NCI-H2029 treated with DMSO at 0.1 percent for 48 hours (cell line): ENCODE measurements at regions not wholly inside any gene's neighbourhood (a gene's known extent, or its start where the extent isn't known, plus 50 kb on each side); places are given as distances from the start of the nearest gene placed in this dataset.

Experiments used
- DNase-seq: peaks from one replicate; lab custom pipeline; 2025; lab: John Stamatoyannopoulos, UW

DNA sequence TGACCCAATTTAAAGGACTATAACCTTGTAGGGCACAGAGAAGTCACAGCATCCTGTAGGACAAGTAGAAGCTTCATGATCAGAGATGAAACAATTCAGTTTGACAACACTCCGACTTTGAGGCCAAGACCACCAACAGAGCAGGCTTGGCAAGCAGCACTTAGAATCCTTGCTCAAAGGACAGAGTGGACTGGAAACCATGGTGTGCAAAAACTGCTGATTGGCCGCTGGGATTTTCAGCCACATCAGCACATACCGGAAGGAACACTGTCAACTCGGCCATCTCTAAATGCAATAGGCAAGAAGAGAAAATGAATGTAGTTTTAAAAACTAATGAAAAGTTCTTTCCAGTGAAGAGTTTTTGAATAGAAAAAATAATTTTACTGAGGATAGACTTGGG lies 92.0 kb upstream of the PRMT6 start:
- DNase-seq, result no peak

DNA sequence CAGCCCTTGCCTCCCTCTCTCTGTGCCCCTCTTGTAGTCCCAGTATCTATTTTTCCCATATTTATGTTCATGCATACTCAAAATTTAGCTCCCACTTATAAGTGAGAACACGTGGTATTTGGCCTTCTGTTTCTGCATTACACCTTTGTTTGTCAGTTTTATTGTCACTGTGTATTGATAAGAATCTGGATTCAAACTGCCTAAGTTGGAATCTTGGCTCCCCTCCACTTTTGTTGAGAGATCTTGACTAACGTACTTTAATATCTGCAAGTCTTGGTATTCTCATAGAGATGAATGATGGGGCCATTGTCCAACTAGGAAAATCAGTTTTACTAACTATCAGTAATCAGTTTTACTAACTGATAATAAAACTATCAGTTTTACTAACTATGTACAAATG lies 87.8 kb upstream of the PRMT6 start:
- DNase-seq, result no peak

DNA sequence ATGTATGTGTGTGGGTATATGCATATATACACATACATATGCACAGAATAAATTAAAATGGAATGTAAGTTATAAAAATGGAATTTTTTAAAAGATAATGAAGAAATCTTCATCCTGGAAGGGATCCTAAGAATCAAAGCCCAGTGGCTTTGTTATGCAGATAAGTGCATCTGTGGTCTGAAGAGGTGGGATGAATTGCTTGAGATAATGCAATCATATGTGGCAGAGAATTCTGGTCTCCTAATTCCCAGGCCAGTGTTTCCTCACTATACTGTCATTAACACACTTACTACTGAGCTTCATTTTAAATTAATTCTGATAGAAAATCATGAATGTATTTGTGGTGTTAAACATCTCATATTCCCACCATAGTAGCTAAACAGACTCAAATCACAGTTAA lies 86.7 kb upstream of the PRMT6 start:
- DNase-seq, result no peak

DNA sequence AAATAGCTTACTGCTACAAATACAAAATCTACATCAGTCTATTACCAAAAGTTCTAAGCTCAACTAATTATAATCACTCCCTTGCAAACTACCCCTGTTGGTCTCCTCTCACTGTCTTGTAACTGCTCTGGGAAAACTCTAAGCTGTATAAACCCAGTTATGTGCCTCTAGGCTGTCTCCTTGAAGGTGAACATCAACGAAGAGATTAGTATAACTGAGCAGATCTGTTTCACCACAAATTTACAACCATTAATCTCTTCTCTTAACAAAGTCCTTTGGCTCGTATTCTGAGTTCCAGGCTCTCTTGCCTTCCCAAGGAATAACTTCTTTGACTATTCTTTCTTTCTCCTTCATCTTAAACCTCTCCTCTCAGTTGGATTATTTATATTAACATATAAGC lies 84.4 kb upstream of the PRMT6 start:
- no peak for DNase-seq

DNA sequence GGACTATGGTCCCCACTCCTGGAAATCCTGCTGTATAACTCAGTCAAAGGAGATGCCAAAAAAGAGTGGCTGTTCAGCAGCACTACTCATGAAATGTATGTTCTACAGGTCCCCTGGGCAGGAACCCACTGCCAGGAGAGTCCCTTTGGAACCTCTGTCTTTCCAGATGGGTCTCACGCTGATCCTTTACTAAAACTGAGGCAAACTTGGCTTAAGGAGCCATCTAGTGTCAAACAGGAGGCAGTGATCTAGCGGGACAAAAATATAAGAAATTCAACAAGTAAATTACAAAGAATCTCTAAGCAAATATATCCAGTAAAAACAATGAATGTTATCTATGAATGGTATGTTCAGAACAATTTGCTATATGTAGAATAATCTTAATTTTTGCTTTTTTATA lies 80.5 kb upstream of the PRMT6 start:
- DNase-seq, result no peak

DNA sequence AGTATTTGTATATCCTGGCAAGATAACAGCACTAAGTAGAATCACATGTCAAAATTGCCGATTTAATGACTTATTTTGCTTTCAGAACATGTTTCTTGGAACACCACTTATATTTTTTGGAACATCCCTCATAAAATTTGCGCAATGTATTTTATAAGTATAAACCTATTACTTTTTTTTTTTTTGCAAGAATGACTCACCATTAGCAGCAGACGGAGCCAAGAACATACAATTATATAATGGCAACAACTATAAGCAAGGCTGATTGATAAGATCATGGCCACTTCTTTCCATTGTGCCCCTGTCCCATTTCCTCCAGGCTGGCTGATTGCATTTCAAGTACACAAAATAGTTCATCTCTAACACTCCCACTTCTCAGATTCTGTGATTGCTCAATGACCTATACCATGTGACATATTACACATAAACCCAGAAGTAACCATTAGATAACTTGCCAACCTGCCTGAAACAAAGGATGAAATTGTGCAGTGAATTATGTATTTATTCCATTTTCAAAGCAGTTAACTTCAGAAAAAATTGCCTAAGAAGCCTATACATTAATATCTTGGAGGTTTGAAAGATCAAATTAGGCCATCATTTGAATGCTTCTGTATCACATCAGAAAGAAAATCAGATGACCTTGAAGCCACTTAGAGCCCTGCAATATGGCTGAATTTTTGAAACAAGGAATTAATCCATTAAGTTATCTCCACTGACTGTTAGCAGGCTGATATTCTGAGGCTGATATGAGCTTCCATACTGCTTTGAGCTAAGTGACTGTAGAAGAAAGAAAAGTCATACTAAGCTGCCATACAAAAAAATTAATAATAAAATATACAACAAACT lies 77.8 kb upstream of the PRMT6 start:
- no peak for DNase-seq

DNA sequence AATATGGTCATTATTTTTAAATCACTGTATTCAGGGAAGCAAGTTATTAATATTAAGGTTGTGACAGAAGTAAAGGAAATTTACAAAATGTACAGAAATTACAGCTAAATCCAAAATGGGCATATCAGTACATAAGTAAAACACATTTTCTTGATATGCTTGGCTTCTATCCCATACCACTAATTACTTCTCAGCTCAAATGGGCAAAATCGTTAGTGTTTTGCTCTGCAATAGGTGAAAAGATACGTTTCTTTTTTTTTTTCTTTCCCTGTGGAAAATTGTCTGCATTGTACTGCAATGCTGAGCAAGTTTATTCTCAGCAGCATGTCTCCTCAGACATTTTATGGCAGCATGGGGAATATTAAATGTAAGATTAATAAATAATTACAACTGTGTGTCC lies 77.1 kb upstream of the PRMT6 start:
- DNase-seq, result no peak

DNA sequence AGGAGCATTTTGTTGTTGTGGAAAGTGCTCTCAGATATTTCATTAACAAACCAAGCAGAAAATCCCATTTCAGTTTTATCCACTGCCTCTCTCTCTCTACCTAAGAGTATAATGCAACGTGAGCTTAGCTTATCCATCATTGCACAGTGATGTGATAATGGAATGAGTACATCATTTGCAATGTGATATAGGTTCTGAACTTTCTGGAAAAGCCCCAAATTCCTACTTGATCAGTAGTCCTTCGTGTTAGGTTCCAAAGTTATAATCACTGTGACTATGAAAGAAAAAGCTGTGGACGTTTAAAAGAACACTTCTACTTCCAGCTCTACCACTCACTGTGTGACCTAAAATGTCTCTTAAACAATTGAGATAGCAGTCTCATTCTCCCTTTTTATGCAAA lies 76.4 kb upstream of the PRMT6 start:
- DNase-seq, result no peak

DNA sequence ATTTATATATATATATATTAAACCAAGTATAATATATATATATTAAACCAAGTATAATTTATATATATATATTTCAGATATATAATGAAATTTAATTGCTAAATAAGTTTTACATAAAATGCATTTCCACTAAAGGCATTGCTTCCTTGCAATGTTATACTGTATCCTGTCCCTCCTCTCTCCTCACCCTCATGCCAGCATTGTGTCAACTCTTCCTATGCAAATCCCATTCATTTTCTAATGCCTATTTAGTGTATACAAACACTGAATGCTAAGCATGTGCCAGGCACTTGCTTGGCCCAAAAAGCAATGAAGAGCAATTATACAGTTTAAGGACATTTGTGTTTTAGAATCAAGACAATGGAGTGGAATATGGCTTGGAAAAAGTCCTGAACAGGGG lies 71.7 kb upstream of the PRMT6 start:
- no peak for DNase-seq

DNA sequence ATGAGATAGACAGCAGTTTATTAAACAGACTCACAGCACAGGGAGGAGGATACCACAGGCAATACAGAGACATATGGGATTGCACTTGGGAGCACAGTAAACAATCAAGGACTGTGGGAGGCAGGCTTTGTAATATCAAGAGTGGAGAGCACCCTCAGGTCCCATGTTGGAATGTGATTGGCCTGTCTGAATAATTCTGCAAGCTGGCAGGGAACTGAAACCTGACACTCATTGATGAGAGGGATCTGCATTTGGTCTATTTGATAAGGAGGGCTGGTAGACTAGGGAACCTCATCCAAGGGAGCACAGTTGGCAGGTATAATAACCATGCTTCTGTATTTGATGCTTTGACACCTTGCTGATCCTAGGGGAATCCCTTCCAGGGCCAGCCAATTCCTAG lies 69.9 kb upstream of the PRMT6 start:
- DNase-seq, result no peak

DNA sequence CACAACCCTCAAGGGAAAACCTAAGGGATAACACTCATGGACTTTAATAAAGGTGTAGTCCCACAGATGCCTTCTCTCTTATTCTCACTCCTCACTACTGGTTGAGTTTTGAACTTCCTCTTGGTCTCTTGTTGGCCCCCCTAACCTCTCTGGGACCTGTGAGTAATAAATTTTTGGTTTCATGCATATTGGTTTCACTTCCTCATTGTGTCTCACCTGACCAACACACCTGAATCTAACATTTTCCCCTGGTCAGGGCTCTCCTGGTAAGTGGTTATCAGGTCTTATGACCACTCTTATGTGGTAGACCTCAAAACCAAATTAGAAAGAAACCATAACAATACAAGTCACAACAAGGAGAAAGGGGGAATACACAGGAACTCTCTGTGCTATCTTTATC lies 60.5 kb upstream of the PRMT6 start:
- DNase-seq, result no peak

DNA sequence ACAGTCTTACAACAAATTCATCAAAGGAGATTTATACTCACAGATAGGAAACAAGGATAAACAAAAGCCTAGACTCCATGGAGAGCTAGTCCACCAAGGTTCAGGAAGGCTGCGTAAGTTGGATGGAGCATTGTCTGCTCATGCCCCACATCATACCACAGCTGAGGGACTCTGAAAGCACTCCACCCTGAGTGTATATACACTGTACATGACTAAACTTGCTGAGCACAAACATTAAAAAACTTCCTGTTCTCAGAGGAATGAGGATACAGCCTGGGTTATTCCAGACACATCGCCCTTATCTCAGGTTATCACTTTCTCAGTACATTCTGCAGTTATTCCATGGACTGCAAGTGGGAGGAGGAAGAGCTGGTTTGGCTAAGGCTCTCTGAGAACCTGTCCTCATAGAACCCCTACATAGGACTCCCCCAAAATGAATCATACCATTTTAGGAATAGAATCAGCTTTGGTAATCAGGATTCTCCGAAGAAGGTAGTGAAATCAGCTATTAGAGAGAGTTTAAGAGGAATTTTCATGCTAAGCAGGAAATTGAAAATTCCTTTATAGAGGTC lies 58.0 kb upstream of the PRMT6 start:
- no peak for DNase-seq

DNA sequence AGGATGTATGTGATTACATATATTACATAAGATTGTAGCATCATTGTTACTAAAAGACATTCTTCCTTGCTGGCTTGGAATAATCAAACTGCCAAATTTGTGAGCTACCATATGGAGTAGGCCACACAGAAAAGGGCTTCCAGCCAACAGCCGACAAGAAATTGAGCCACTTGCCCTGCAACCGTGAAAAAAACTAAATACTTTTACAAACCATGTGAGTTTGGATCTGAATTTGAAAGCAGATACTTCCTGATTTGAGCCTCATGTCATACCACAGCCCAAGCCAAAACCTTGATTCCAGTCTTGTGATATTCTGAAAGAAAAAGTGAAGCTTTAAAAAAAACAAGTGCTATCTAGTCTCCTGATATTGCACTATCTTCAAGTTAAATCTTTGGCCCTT lies 55.6 kb upstream of the PRMT6 start:
- no peak for DNase-seq

DNA sequence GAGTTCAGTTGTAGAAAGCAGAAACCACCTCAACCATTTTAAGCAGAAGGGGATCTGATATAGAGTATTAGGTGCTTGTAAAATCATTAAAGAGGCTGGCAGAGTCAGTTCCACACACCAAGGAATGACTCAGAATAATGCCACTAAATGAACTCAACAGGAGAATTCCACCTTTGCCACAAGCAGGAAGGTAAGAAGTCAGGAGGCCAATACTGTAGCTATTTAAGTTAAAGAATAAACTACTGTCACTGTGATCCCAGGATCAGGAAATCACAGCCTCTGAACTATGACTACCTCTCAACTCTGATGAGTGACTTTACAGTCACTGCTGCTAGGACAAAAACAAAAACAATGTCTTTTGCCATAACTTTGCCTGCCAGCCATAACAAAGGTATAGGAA lies 52.5 kb upstream of the PRMT6 start:
- no peak for DNase-seq

DNA sequence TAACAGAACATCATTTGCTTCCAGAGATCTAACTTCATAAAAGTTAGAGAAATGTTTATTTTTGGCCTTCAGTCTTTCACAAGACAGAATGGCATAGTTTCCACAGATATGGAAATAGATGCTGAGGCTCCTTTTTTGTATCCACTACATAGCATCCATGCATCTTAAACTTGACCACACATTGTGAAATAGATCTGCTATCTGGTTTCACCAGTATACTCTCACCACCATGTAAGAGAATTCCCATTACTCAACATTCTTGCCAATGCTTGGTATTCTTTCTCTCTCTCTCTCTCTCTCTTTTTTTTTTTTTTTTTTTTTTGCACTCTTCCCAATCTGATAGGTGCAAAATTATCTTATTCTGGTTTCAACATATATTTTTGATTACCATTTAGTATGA lies 52.1 kb upstream of the PRMT6 start:
- DNase-seq, result no peak
